ENCODE measurements at regions not wholly inside any gene's neighbourhood (a gene's known extent, or its start where the extent isn't known, plus 50 kb on each side); places are given as distances from the start of the nearest gene placed in this dataset.

- TF ChIP-seq CTCF (IDR thresholded peaks at IDR 0.05), result no peak
- no peak for TF ChIP-seq POLR2A (IDR thresholded peaks at IDR 0.05)
Measured at GRCh38 chr10:117740088-117740487, 197.5 kb downstream of the EMX2 start.
